WTC11 (cell line): ENCODE measurements at regions not wholly inside any gene's neighbourhood (a gene's known extent, or its start where the extent isn't known, plus 50 kb on each side); places are given as distances from the start of the nearest gene placed in this dataset.

Experiments
- CREB1 ChIP-seq: sonication (generic); formaldehyde crosslinking; IDR thresholded peaks from 2 replicates; pipeline ENCODE4 v1.8.0; 2023; ENCODE audit warnings: mild to moderate bottlenecking, missing genetic modification reagents
- FOXJ3 ChIP-seq: sonication (generic); formaldehyde crosslinking; IDR thresholded peaks from 2 replicates; pipeline ENCODE4 v1.9.0; 2021; ENCODE audit warnings: missing genetic modification reagents, mild to moderate bottlenecking, borderline replicate concordance
- JUN ChIP-seq: sonication (generic); formaldehyde crosslinking; IDR thresholded peaks from 2 replicates; pipeline ENCODE4 v1.8.0; 2023; ENCODE audit warnings: mild to moderate bottlenecking, missing genetic modification reagents
- MAX ChIP-seq: sonication (generic); formaldehyde crosslinking; IDR thresholded peaks from 2 replicates; pipeline ENCODE4 v1.8.0; 2022; ENCODE audit warnings: mild to moderate bottlenecking, missing genetic modification reagents
- NFE2L1 ChIP-seq: sonication (generic); formaldehyde crosslinking; IDR thresholded peaks from 2 replicates; pipeline ENCODE4 v1.8.1; 2023; ENCODE audit warnings: missing genetic modification reagents
- TF ChIP-seq, protein P1 (sequence below): fragments of 200-600 bp; IDR thresholded peaks from 2 replicates; pipeline ENCODE4 v1.8.0; 2022; ENCODE audit warnings: antibody characterized with exemption

DNA sequence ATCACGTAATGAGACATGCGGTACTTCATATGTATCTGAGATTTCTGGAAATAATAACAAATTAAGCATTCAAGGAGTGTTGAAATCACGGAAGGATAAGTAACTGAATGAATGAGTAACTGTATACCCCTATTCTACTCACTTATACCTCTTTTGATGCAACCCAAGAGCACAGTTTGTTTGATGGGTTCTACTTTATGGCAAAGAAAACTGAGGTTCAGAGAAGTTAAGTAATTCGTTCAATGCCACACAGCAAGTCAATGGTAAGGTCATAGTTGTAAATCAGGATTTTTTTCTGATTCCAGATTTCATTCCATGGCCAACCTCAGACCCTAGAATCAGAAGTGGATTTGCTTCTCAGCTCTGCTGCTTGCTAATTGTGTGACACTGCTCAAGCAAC is 544.5 kb upstream of the TBX3 start:
- TF ChIP-seq NFE2L1 (CRISPR knock-in tag) (no peak), MAX (CRISPR knock-in tag) (no peak), JUN (no peak), FOXJ3 (no peak), CREB1 (CRISPR knock-in tag) (no peak)
- TF ChIP-seq, protein P1, sequence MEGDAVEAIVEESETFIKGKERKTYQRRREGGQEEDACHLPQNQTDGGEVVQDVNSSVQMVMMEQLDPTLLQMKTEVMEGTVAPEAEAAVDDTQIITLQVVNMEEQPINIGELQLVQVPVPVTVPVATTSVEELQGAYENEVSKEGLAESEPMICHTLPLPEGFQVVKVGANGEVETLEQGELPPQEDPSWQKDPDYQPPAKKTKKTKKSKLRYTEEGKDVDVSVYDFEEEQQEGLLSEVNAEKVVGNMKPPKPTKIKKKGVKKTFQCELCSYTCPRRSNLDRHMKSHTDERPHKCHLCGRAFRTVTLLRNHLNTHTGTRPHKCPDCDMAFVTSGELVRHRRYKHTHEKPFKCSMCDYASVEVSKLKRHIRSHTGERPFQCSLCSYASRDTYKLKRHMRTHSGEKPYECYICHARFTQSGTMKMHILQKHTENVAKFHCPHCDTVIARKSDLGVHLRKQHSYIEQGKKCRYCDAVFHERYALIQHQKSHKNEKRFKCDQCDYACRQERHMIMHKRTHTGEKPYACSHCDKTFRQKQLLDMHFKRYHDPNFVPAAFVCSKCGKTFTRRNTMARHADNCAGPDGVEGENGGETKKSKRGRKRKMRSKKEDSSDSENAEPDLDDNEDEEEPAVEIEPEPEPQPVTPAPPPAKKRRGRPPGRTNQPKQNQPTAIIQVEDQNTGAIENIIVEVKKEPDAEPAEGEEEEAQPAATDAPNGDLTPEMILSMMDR: no peak
